PC-3 (cell line): ENCODE measurements at regions not wholly inside any gene's neighbourhood (a gene's known extent, or its start where the extent isn't known, plus 50 kb on each side); places are given as distances from the start of the nearest gene placed in this dataset.

Source experiments
- EZH2 ChIP-seq: fragments of 300-600 bp; sonication (generic); IDR thresholded peaks from one replicate; pipeline ENCODE4 v1.6.1; 2017; ENCODE audit warnings: antibody characterized with exemption, mild to moderate bottlenecking, low read length; ENCODE audit not compliant: unreplicated experiment
- EZH2phosphoT487 ChIP-seq: fragments of 300-600 bp; sonication (generic); IDR thresholded peaks from 2 replicates; pipeline ENCODE4 v1.6.1; 2018; ENCODE audit warnings: mild to moderate bottlenecking, antibody characterized with exemption, low read length, borderline replicate concordance
- TF ChIP-seq, protein P1 (sequence below): fragments of 300-600 bp; sonication (generic); conservative IDR thresholded peaks from 2 replicates; pipeline ENCODE4 v1.5.1; 2017; ENCODE audit warnings: antibody characterized with exemption, low read depth, mild to moderate bottlenecking, low read length

DNA sequence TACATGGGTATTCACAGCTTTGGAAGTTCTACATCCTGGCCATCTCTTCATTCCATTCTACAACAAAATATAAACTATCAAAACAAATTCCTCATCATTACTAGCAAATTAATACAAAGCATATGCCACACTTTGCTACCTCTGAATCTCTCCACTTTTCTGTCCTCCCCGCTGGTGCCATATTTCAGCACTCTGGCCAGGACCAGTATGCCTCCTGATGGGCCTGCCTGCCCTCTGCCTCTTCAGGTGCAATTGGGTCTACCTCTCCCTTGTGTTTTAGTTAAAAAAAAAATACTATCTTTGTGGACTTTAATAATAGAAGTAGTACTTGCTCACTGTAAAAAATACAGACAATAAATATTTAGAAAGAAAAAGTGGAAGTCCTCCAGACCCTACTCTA is 448.8 kb downstream of the WDR72 start:
- TF ChIP-seq, protein P1, sequence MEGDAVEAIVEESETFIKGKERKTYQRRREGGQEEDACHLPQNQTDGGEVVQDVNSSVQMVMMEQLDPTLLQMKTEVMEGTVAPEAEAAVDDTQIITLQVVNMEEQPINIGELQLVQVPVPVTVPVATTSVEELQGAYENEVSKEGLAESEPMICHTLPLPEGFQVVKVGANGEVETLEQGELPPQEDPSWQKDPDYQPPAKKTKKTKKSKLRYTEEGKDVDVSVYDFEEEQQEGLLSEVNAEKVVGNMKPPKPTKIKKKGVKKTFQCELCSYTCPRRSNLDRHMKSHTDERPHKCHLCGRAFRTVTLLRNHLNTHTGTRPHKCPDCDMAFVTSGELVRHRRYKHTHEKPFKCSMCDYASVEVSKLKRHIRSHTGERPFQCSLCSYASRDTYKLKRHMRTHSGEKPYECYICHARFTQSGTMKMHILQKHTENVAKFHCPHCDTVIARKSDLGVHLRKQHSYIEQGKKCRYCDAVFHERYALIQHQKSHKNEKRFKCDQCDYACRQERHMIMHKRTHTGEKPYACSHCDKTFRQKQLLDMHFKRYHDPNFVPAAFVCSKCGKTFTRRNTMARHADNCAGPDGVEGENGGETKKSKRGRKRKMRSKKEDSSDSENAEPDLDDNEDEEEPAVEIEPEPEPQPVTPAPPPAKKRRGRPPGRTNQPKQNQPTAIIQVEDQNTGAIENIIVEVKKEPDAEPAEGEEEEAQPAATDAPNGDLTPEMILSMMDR = no peak
- TF ChIP-seq EZH2 (no peak), EZH2phosphoT487 (no peak)
